IMR-90 (cell line): ENCODE measurements at regions not wholly inside any gene's neighbourhood (a gene's known extent, or its start where the extent isn't known, plus 50 kb on each side); places are given as distances from the start of the nearest gene placed in this dataset.

Experiments
- ATAC-seq: fragments of 200-7000 bp; cut with Tn5 transposase; 2 replicates; pipeline ENCODE4 v1.9.1; 2020; ENCODE audit warnings: low read depth, mild to moderate bottlenecking, moderate library complexity
- BruUV-seq: library from RNA; stranded (reverse); fragments of 400-500 nt; replicated peaks from 2 replicates; lab custom pipeline; 2021; lab: Mats Ljungman, UMichigan
- CTCF ChIA-PET: fragments of 300-600 bp; formaldehyde crosslinking; extraction: SDS; loops from one replicate; lab custom pipeline; 2021; ENCODE audit warnings: antibody characterized with exemption; lab: Yijun Ruan, JAX
- POLR2A ChIA-PET: fragments of 300-600 bp; sonication (Branson Sonifier 250); formaldehyde crosslinking; loops from one replicate; lab custom pipeline; 2022; ENCODE audit warnings: antibody characterized with exemption; ENCODE audit not compliant: unreplicated experiment; lab: Charles Lee
- DNase-seq: peaks from one replicate; pipeline ENCODE4 v3.0.0; 2013
- H2AFZ ChIP-seq: replicated peaks from 2 replicates; pipeline ENCODE3; 2013; ENCODE audit warnings: low read length, mild to moderate bottlenecking; ENCODE audit not compliant: poor library complexity
- H2AK5ac ChIP-seq: 2 replicates; pipeline ENCODE4 v1.6.1; 2013; ENCODE audit warnings: low read depth, low read length, inconsistent platforms
- H2AK9ac ChIP-seq: replicated peaks from 2 replicates; pipeline ENCODE3; 2013; ENCODE audit warnings: mild to moderate bottlenecking, low read depth, low read length, moderate library complexity; ENCODE audit not compliant: poor library complexity
- H2BK120ac ChIP-seq: 2 replicates; pipeline ENCODE4 v1.6.1; 2013; ENCODE audit warnings: low read depth, low read length, inconsistent platforms
- H2BK15ac ChIP-seq: 3 replicates; pipeline ENCODE4 v1.6.1; 2013; ENCODE audit warnings: low read depth, low read length, inconsistent platforms
- H2BK20ac ChIP-seq: 2 replicates; pipeline ENCODE4 v1.6.1; 2013; ENCODE audit warnings: low read depth, mild to moderate bottlenecking, inconsistent platforms, low read length, moderate library complexity
- H2BK5ac ChIP-seq: 2 replicates; pipeline ENCODE4 v1.6.1; 2013; ENCODE audit warnings: mild to moderate bottlenecking, low read depth, low read length, inconsistent platforms; ENCODE audit not compliant: poor library complexity, severe bottlenecking
- H3K14ac ChIP-seq: replicated peaks from 2 replicates; pipeline ENCODE4 v1.6.1; 2013; ENCODE audit warnings: low read depth, low read length, inconsistent platforms
- H3K18ac ChIP-seq: 2 replicates; pipeline ENCODE4 v1.6.1; 2013; ENCODE audit warnings: low read depth, low read length, control low read depth
- H3K23ac ChIP-seq: 2 replicates; pipeline ENCODE4 v1.6.1; 2013; ENCODE audit warnings: low read depth, low read length, inconsistent platforms
- H3K27ac ChIP-seq: 2 replicates; pipeline ENCODE4 v1.5.1; 2013; ENCODE audit warnings: mild to moderate bottlenecking, control low read depth, low read length; ENCODE audit not compliant: insufficient read depth
- H3K27me3 ChIP-seq: 2 replicates; pipeline ENCODE4 v1.6.1; 2013; ENCODE audit warnings: low read length; ENCODE audit not compliant: control insufficient read depth, insufficient read depth
- H3K36me3 ChIP-seq: 2 replicates; pipeline ENCODE4 v1.6.1; 2013; ENCODE audit warnings: low read length, mixed read lengths; ENCODE audit not compliant: control insufficient read depth, insufficient read depth
- H3K4ac ChIP-seq: 2 replicates; pipeline ENCODE4 v1.6.1; 2013; ENCODE audit warnings: low read depth, low read length, inconsistent platforms
- H3K4me1 ChIP-seq: 2 replicates; pipeline ENCODE4 v1.6.1; 2013; ENCODE audit warnings: low read length, mixed read lengths; ENCODE audit not compliant: control insufficient read depth, insufficient read depth
- H3K4me2 ChIP-seq: 2 replicates; pipeline ENCODE4 v1.6.1; 2013; ENCODE audit warnings: low read depth, mild to moderate bottlenecking, control low read depth, low read length, moderate library complexity
- H3K4me3 ChIP-seq: 2 replicates; pipeline ENCODE4 v1.5.1; 2013; ENCODE audit warnings: low read depth, mild to moderate bottlenecking, control low read depth, low read length, moderate library complexity; ENCODE audit not compliant: insufficient read depth
- H3K56ac ChIP-seq: 2 replicates; pipeline ENCODE4 v1.6.1; 2013; ENCODE audit warnings: low read length, inconsistent platforms; ENCODE audit not compliant: insufficient read depth; ENCODE audit errors: extremely low read depth
- H3K79me1 ChIP-seq, 2 experiments: 2 replicates each; pipeline ENCODE4 v1.6.1; 2013; ENCODE audit warnings: low read length in 2 of 2, inconsistent platforms in 1 of 2, low read depth in 1 of 2
- H3K9ac ChIP-seq: 2 replicates; pipeline ENCODE4 v1.6.1; 2013; ENCODE audit warnings: low read depth, low read length, control low read depth
- H3K9me1 ChIP-seq: 2 replicates; pipeline ENCODE4 v1.6.1; 2013; ENCODE audit warnings: low read length, inconsistent platforms; ENCODE audit not compliant: insufficient read depth
- H3K9me3 ChIP-seq: 2 replicates; pipeline ENCODE4 v1.6.1; 2013; ENCODE audit warnings: low read length; ENCODE audit not compliant: control insufficient read depth, insufficient read depth
- H4K20me1 ChIP-seq: 2 replicates; pipeline ENCODE4 v1.6.1; 2013; ENCODE audit warnings: low read length, inconsistent platforms; ENCODE audit not compliant: insufficient read depth
- H4K5ac ChIP-seq: 2 replicates; pipeline ENCODE4 v1.6.1; 2013; ENCODE audit warnings: mild to moderate bottlenecking, low read depth, low read length, control low read depth
- H4K8ac ChIP-seq, 2 experiments: 2 replicates each; pipeline ENCODE4 v1.6.1; 2013; ENCODE audit warnings: low read depth in 2 of 2, low read length in 2 of 2, control low read depth in 1 of 2, inconsistent platforms in 1 of 2
- H4K91ac ChIP-seq: 2 replicates; pipeline ENCODE4 v1.6.1; 2013; ENCODE audit warnings: low read depth, low read length, inconsistent platforms; ENCODE audit not compliant: insufficient read depth
- BHLHE40 ChIP-seq: fragments of 150-350 bp; IDR thresholded peaks from 2 replicates; pipeline ENCODE4 v1.6.1; 2016; ENCODE audit warnings: mild to moderate bottlenecking, low read depth, low read length
- CHD1 ChIP-seq: IDR thresholded peaks from 2 replicates; pipeline ENCODE4 v1.6.1; 2012; ENCODE audit warnings: low read depth, low read length, improper control_type of control experiment
- CTCF ChIP-seq: conservative IDR thresholded peaks from 2 replicates; pipeline ENCODE4 v1.5.1; 2012; ENCODE audit warnings: mild to moderate bottlenecking, low read depth, low read length, improper control_type of control experiment
- ELK1 ChIP-seq: fragments of 150-350 bp; IDR thresholded peaks from 2 replicates; pipeline ENCODE4 v1.6.1; 2016; ENCODE audit warnings: low read depth, mild to moderate bottlenecking, low read length, moderate library complexity, borderline replicate concordance
- MAFK ChIP-seq: IDR thresholded peaks from 2 replicates; pipeline ENCODE4 v1.6.1; 2012; ENCODE audit warnings: low read depth, low read length, improper control_type of control experiment
- MAZ ChIP-seq: IDR thresholded peaks from 2 replicates; pipeline ENCODE4 v1.6.1; 2012; ENCODE audit warnings: low read depth, mild to moderate bottlenecking, low read length, improper control_type of control experiment, moderate library complexity, borderline replicate concordance
- MXI1 ChIP-seq: IDR thresholded peaks from 2 replicates; pipeline ENCODE4 v1.6.1; 2012; ENCODE audit warnings: low read depth, mild to moderate bottlenecking, low read length, moderate library complexity, borderline replicate concordance
- RAD21 ChIP-seq: IDR thresholded peaks from 2 replicates; pipeline ENCODE4 v1.6.1; 2012; ENCODE audit warnings: low read length, improper control_type of control experiment
- RCOR1 ChIP-seq: IDR thresholded peaks from 2 replicates; pipeline ENCODE4 v1.6.1; 2012; ENCODE audit warnings: mild to moderate bottlenecking, low read length, improper control_type of control experiment; ENCODE audit not compliant: insufficient replicate concordance
- SMC3 ChIP-seq: fragments of 150-350 bp; IDR thresholded peaks from 2 replicates; pipeline ENCODE4 v1.6.1; 2016; ENCODE audit warnings: low read depth, mild to moderate bottlenecking, antibody characterized with exemption, low read length, moderate library complexity
- WGBS, 2 experiments: methylation state at CpG; one replicate each; pipeline versions ENCODE4 v1.1.5 to v1.1.7; 2013; ENCODE audit warnings: missing lambda C conversion rate in 2 of 2; ENCODE audit not compliant: insufficient read length in 1 of 2; ENCODE audit errors: extremely low coverage in 2 of 2; 5-methylcytosine and 5-hydroxymethylcytosine counted together
- dilution Hi-C: fragments of 300-500 bp; cut with HindIII; formaldehyde crosslinking; loops from one replicate; pipeline ENCODE4 v1.14.3; 2018; ENCODE audit warnings: low sequenced_read_pairs; ENCODE audit not compliant: unreplicated experiment
- in situ Hi-C: fragments of 300-500 bp; cut with MboI; formaldehyde crosslinking; loops from 3 replicates; pipeline ENCODE4 v1.14.3; 2019; ENCODE audit warnings: low sequenced_read_pairs, inconsistent platforms, mixed read lengths
- intact Hi-C: fragments of 100-400 bp; cut with micrococcal nuclease; formaldehyde crosslinking; loops from 2 replicates; pipeline ENCODE4 v1.10.0; 2022

GRCh38 chr6:85868685-85869084 lies 226.0 kb upstream of the SYNCRIP start:
- H3K4me2 ChIP-seq = no peak overlapping the region
- H3K79me1 ChIP-seq = no peaks in the 10 kb centered on the region
- no peak overlapping the region for H2AK9ac ChIP-seq
- no peak overlapping the region for H3K56ac ChIP-seq
- H3K4me3 ChIP-seq = no peak overlapping the region
- H3K14ac ChIP-seq = no peak overlapping the region
- peaks cover 7% of the 10 kb centered on the region; the same call in 1 of the 2 replicates for H3K4me1 ChIP-seq
- no peak overlapping the region for H2BK5ac ChIP-seq
- no peak for TF ChIP-seq MAFK
- no peak for TF ChIP-seq SMC3
- no peak for TF ChIP-seq CTCF
- TF ChIP-seq ELK1 = no peak
- no peak for TF ChIP-seq BHLHE40
- TF ChIP-seq MAZ = no peak
- TF ChIP-seq CHD1 = no peak
- no peak for TF ChIP-seq MXI1
- TF ChIP-seq RAD21 = no peak
- TF ChIP-seq RCOR1 = no peak
- ChIA-PET CTCF (interaction anchor here (0.8 kb wide), 1 partner anchor 603 kb away, joined by 3 read pairs; no protein-coding TSS in a partner anchor), POLR2A (no interaction called here)
- no peak overlapping the region for H3K9ac ChIP-seq
- H3K9me1 ChIP-seq = no peaks in the 10 kb centered on the region
- no peaks in the 10 kb centered on the region for H3K9me3 ChIP-seq
- no peak overlapping the region for H3K27ac ChIP-seq
- H4K91ac ChIP-seq = no peak overlapping the region
- H4K20me1 ChIP-seq = no peaks in the 10 kb centered on the region
- DNase-seq (no peak), ATAC-seq (no peak)
- no peak overlapping the region for H3K4ac ChIP-seq
- no peaks in the 10 kb centered on the region for H3K27me3 ChIP-seq
- no TSS peak for BruUV-seq
- no peak overlapping the region for H2BK20ac ChIP-seq
- no peak overlapping the region for H2AK5ac ChIP-seq
- H3K18ac ChIP-seq = no peak overlapping the region
- intact Hi-C loops = loop anchor here (5.0 to 10.0 kb wide), 2 partner anchors 104 to 191 kb away; no protein-coding TSS in a partner anchor
- no peak overlapping the region for H2BK120ac ChIP-seq
- H4K5ac ChIP-seq = no peak overlapping the region
- H3K36me3 ChIP-seq = no peaks in the 10 kb centered on the region
- H2BK15ac ChIP-seq = no peak overlapping the region
- no peak overlapping the region for H2AFZ ChIP-seq
- in situ Hi-C loops = no loop called here
- no peak overlapping the region for H3K23ac ChIP-seq
- dilution Hi-C loops = no loop called here
- no CpG with 5 or more reads among the region's 5 CpGs for WGBS, 2 experiments
- no peak overlapping the region for H4K8ac ChIP-seq
